ENCODE measurements at regions not wholly inside any gene's neighbourhood (a gene's known extent, or its start where the extent isn't known, plus 50 kb on each side); places are given as distances from the start of the nearest gene placed in this dataset.

GRCh38 chr5:136466041-136466415 is 100.7 kb upstream of the TRPC7 start:
- TF ChIP-seq ZSCAN30 (tag by site-specific recombination; IDR thresholded peaks at IDR 0.05) (no peak), REST (tag by site-specific recombination; IDR thresholded peaks at IDR 0.05) (no peak), ZNF776 (tag by site-specific recombination; IDR thresholded peaks at IDR 0.05; ENCODE audit: borderline replicate concordance) (no peak), SP2 (tag by site-specific recombination; IDR thresholded peaks at IDR 0.05) (no peak), CTCF (tag by site-specific recombination; IDR thresholded peaks at IDR 0.05) (no peak), MEIS1 (CRISPR knock-in tag; IDR thresholded peaks at IDR 0.05; ENCODE audit: borderline replicate concordance) (no peak), ZNF518A (tag by site-specific recombination; conservative IDR thresholded peaks at IDR 0.05; ENCODE audit: low read depth) (no peak), ZNF23 (tag by site-specific recombination; IDR thresholded peaks at IDR 0.05; ENCODE audit: borderline replicate concordance) (no peak), ZBTB7A (tag by site-specific recombination; IDR thresholded peaks at IDR 0.05; ENCODE audit: low read depth) (no peak), ZNF140 (tag by site-specific recombination; IDR thresholded peaks at IDR 0.05) (no peak), ZNF558 (tag by site-specific recombination; IDR thresholded peaks at IDR 0.05) (no peak), ZBTB8A (tag by site-specific recombination; IDR thresholded peaks at IDR 0.05) (no peak), ZNF692 (tag by site-specific recombination; IDR thresholded peaks at IDR 0.05) (no peak), ZNF501 (tag by site-specific recombination; IDR thresholded peaks at IDR 0.05) (no peak)

All from HEK293 (cell line).